ENCODE measurements at regions not wholly inside any gene's neighbourhood (a gene's known extent, or its start where the extent isn't known, plus 50 kb on each side); places are given as distances from the start of the nearest gene placed in this dataset.

DNA sequence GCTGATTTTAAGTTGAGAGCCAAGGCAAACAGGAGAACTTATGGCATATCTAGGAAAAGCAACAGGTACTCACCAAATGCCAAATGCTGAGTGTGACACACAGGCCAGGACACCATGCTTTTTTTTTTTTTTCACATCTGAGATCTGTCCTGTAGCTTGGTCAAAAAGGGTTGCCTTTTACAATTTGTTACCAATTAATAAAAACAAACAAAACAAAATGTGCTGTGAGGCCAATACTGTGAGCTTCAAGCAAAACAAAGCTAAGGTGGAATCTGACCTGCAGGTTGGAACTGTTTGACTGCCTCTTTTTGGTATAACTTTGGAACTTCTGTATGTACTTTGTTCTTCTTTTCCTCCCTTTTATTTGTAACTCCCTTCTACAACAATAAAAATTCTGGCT, 548.5 kb upstream of the IGFBP7 start:
- no peak overlapping the region for H3K4me3 ChIP-seq (ENCODE audit: low read depth, low read length)
- TF ChIP-seq, protein P1, sequence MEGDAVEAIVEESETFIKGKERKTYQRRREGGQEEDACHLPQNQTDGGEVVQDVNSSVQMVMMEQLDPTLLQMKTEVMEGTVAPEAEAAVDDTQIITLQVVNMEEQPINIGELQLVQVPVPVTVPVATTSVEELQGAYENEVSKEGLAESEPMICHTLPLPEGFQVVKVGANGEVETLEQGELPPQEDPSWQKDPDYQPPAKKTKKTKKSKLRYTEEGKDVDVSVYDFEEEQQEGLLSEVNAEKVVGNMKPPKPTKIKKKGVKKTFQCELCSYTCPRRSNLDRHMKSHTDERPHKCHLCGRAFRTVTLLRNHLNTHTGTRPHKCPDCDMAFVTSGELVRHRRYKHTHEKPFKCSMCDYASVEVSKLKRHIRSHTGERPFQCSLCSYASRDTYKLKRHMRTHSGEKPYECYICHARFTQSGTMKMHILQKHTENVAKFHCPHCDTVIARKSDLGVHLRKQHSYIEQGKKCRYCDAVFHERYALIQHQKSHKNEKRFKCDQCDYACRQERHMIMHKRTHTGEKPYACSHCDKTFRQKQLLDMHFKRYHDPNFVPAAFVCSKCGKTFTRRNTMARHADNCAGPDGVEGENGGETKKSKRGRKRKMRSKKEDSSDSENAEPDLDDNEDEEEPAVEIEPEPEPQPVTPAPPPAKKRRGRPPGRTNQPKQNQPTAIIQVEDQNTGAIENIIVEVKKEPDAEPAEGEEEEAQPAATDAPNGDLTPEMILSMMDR (IDR thresholded peaks at IDR 0.05; ENCODE audit: low read depth, low read length) = no peak

DNA sequence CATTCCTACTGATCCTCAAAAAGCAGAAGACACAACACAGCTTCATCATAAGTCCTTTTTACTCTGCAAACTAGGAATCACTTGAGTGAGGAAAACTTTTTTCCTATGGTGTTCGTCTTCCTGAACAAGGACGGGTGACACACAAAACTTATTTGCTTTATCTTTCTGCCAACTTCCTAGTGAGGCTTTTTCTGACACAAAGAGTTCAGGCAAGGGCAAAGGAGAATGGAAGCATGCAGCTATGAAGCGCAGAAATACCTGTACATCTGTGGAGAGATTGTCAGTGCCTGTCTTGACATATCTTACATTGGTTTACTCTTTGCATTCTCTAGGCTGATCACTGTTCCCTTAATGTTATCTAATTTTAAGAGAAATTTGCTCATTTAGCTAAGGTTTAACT, 548.0 kb upstream of the IGFBP7 start:
- H3K4me3 ChIP-seq (ENCODE audit: low read depth, low read length) = no peak overlapping the region
- TF ChIP-seq, protein P1 (IDR thresholded peaks at IDR 0.05; ENCODE audit: low read depth, low read length) = no peak

DNA sequence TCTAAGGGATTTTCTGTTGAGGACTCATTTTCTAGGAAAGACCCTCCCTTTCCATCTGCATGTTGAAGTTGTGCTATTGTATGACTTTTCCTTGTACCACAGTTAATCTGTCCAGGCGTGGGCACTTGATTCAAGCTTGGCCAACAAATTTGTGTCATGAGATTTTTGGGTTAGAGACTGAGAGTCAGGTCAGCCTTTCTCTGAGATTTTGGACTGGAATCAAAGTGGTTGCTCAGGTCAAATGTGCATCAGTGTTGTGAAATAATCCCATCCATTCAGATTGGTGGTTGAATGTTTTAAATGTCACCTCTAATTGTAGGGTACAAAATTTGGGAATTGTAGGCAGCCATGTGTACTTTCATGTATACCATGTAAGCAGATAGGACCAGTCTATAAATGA, 545.2 kb upstream of the IGFBP7 start:
- no peak overlapping the region for H3K4me3 ChIP-seq (ENCODE audit: low read depth, low read length)
- TF ChIP-seq, protein P1 (IDR thresholded peaks at IDR 0.05; ENCODE audit: low read depth, low read length) = no peak

DNA sequence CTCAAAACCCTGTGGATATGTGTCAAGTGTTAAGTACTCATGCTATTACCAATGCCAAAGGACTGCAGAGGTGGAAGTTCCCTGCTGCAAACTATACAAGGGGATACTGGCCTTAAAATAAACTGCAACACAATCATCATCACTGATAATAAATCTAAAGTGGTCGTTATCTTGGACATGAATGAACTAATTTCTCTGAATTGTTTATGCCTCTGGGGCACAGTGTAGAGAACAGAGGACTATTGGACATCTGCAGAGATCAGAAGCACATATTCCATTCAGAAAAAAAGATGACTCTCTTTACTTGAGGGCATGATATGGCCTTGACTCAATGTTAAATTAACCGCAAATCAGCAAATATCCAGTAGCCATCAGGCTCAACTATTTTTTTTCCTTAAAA, 542.6 kb upstream of the IGFBP7 start:
- no peak overlapping the region for H3K4me3 ChIP-seq (ENCODE audit: low read depth, low read length)
- TF ChIP-seq, protein P1 (IDR thresholded peaks at IDR 0.05; ENCODE audit: low read depth, low read length) = no peak

DNA sequence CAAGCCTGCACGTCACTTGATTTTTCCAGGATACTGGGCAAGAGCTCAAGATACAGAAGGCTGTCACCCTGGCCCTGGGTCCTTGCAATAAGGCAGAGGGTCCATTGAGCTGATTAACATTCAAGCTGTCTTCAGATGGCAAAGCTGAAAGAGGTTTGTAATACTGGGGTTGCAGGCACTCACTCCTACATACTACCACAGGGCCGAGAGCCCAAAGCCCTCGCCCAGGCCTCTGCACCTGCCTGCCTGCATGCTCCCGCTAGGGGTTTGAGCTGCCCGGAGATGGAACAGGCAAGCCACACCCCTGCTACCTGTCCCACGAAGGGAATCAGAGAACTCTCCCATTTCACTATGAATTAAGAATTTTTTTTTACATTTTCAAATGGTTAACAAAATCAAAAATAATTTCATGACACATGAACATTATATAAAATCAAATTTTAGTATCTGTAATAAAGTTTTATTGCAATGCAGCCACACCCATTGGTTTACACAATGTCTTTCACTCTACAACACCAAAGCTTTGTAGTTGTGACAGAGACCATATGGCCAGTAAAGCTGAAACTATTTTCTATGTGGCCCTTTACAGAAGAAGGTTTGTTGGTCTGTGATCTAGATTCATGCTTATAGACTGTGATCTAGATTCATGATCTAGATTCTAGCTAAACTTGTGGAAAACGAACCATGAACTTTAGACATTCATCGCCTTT, 530.4 kb upstream of the IGFBP7 start:
- no peak overlapping the region for H3K4me3 ChIP-seq (ENCODE audit: low read depth, low read length)
- TF ChIP-seq, protein P1 (IDR thresholded peaks at IDR 0.05; ENCODE audit: low read depth, low read length) = no peak

DNA sequence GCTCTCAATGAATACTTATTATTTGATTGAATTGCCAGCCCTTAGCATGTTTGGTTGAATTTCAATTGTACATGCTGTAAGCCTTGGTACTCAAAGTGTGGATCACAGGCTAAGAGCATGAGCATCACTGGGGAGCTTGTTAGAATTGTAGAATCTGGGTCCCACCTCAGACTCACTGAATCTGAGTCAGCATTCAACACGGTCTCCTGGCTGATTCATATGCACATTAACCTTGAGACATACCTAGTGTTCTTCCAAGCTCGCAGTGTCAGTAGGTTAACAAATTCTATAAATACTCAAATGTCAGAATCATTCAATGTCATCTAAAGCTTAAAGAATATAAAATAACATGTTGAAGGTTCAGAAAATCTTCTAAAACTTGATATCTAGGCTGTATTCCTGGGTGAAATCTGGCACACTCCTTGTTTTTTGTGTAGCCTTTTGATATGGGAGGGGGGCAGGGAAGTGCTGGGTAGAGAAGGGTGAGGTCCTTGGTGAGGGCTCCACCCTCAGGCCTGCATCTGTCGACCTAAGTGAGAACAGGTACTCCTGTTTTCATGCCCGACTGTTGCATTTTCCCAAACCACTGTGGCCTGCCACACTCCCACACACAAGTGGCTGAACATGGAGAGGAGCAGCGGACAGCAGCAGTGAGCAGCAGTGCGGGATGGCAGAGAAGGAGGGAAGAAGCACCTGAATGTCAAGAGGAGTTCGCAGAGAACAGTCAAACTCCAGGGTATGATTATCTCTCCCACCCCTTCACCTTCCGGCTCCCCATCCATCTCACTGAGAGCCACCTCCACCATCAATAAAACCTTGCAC, 529.6 kb upstream of the IGFBP7 start:
- TF ChIP-seq, protein P1 (IDR thresholded peaks at IDR 0.05; ENCODE audit: low read depth, low read length) = no peak
- H3K4me3 ChIP-seq (ENCODE audit: low read depth, low read length) = no peak overlapping the region

DNA sequence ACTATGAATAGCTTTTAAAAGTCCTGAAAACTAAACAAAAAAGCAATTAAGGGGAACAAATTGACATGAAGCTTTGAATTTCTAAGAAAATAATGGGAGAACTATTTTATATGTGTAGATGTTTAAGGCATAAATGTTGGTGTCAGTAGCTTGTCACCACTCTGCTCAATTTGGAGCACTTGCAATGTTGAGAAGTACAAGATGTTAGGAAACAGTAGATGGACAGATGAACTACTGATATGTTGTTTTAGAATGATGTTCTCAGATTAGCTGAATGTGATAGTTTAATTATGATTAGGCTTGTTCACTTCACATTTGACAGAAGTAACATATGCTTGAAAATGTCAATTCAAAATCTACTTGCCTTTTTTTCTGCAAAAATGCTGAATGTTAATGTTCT, 525.7 kb upstream of the IGFBP7 start:
- TF ChIP-seq, protein P1 (IDR thresholded peaks at IDR 0.05; ENCODE audit: low read depth, low read length) = no peak
- H3K4me3 ChIP-seq (ENCODE audit: low read depth, low read length) = no peak overlapping the region

All from WI38 (cell line).